COLO829 (cell line): ENCODE measurements at regions not wholly inside any gene's neighbourhood (a gene's known extent, or its start where the extent isn't known, plus 50 kb on each side); places are given as distances from the start of the nearest gene placed in this dataset.

Experiments
- DNase-seq: peaks from one replicate; pipeline ENCODE4 v3.0.0; 2012; ENCODE audit warnings: low spot score

- no peak for DNase-seq
These were observed 411.8 kb downstream of the ZNF536 start for GRCh38 chr19:30783936-30784335.

DNA sequence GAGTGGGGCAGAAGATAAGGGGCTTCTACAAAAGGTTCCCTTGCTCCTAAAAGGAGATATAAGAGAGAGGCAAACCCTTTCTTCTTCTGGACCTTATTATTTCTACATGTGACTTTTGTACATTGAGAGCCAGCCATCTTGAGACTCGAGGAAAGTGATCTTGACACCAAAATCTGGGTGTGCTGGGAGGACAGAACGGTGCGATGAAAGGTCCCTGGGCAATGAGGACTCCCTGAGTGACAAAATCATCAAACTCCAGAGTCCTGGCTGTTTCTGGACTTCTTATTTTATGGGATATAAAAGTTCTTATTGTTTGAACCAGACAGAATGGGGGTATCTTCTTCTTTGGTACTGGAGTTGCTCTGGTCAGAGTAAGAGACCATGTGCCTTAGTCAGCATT, 411.0 kb downstream of the ZNF536 start:
- DNase-seq = no peak

GRCh38 chr19:30781519-30781918, 409.3 kb downstream of the ZNF536 start:
- no peak for DNase-seq

DNA sequence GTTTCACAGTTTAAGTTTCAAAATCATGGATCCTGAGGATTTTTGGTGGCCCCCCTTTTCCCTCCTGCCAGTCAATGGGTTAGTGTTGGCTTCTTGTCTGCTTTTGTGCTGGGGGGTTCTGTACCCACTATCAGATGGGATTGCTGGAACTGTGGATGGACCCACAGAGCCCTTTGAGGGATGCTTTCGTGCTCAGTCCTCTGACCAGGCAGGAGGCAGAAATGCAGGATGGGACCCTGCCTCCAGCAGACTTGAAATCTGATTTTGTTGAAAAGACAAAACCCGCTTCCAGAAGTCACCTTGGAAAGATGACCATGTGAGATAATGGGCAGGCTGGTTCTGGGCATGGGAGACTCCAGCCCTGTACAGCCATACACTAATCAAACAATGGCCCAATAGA, 408.9 kb downstream of the ZNF536 start:
- no peak for DNase-seq

DNA sequence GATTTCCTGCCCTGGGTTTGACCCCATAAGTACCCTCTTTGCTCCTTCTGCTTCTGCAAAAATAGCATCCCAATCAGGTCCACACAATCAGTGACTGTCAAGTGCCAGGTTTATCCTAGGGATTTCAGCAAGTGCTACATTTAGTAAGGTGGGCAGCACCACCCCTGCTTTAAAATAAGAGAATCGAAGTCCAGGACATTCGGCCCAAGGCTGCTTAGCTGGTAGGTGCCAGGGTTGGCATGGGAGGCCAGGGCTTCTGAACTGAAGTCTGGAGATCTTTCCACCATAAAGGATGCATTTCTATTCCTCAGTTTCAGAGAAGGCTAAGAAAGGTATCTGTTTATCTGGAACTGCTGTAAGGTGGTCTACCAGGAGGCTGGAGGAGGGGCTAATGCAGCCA, 408.3 kb downstream of the ZNF536 start:
- DNase-seq = no peak

- DNase-seq = no peak
These were observed 407.8 kb downstream of the ZNF536 start for GRCh38 chr19:30780032-30780431.

GRCh38 chr19:30778961-30779715, 407.0 kb downstream of the ZNF536 start:
- no peak for DNase-seq

DNA sequence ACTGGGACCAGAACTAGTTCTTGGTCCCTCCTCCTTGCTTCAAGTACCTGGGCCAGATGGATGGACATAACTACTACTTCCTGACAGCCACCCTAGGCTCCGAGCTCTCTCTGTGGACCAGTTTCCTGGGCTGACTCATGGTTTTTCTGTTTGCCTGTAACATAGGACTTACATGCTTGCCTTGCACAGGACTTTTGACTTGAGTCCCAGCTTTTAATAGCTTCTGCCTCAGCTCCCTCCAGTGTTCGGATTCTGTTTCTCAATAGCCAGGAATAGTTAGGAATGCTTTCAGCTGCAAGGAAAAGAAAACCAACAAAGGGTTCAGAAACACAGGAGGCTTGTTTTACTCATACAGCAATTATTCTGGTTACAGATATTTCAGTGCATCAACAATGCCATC, 405.9 kb downstream of the ZNF536 start:
- DNase-seq = no peak

- no peak for DNase-seq
These were observed 403.8 kb downstream of the ZNF536 start for GRCh38 chr19:30775956-30776355.

DNA sequence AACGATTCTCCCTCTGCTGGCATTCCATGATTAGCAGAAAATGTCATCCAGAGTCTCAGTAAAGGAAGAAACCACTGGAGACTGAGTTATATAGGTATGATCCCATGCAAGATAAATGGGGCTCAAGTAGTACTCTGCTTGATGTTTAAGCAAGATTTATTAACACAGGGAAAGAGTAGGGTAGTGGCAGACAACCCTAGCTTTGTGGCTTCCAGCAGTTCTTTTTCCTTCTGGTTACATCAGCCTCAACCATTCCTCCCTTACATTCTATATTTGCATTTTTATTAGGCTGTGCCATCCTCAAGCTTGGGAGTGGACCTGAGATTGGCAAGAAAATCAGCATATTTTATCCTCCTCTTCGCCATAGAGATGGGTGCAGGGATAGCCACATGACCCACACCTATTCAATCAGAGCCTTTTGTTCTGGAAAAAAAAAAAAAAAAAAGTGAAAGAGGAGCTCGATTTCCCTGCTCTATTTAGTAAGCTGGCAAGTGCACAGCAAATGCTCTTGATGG, 402.1 kb downstream of the ZNF536 start:
- DNase-seq = no peak

- DNase-seq = no peak
These were observed 390.5 kb downstream of the ZNF536 start for GRCh38 chr19:30762651-30763050.

GRCh38 chr19:30760014-30760413, 387.8 kb downstream of the ZNF536 start:
- DNase-seq = no peak

- no peak for DNase-seq
These were observed 385.8 kb downstream of the ZNF536 start for GRCh38 chr19:30757837-30758617.

GRCh38 chr19:30757104-30757836, 385.1 kb downstream of the ZNF536 start:
- DNase-seq = no peak

DNA sequence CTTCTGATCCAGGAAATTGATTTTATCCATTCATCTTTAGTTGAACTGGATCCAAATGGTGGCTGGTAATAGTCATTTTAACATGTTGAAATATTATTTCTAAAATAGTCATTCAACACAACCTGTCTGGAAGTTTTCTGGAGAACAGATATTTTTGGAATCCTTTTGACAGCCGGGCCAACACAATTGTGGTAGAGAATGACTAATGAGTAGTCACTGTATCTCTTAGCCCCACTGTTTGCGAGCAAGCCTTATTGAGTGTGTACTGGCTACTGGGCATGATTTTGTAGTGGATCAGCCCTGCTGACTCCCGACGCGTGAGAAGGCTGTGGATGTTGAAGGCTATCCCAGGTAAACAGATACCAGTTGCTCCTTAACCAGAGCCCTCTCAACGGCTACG, 383.4 kb downstream of the ZNF536 start:
- DNase-seq = no peak

DNA sequence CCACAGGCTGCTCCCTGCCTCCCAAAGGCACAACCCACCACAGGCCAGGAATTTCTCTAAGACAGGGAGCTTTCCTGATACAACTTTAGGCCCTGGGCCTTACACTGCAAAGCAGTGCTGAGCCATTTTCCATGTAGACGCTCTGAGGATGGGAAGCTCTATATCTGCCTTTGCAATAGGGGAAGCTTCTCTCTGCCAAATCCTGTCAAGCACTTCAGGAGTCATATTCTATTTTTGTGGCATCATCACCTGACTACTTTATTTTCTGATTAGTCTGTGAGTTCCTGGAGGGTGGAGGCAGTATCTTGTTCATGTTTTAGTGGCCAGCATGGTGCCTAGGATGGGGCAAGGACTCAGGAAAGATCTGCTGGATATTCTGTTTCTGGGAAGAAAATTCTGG, 382.0 kb downstream of the ZNF536 start:
- DNase-seq = no peak

DNA sequence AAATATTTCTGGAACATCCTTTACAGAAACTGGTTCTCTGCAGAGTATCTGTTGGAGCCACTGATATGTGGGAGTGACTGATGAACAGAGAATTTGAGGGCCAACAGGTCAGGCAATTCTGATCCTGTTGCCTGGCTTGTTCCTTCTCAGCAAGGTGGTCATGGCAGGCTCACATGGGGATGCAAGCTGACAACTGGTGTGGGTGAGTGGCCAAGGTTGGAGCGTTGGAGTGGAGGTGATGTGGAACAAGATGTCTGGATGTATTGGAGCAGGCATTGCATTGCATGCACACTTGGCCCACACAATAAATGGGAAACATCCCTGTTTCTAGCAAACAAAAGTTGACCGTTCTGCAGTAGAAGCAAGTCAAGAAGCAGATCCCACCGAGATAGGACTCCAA, 380.7 kb downstream of the ZNF536 start:
- DNase-seq = no peak

- no peak for DNase-seq
These were observed 380.0 kb downstream of the ZNF536 start for GRCh38 chr19:30752201-30752600.

DNA sequence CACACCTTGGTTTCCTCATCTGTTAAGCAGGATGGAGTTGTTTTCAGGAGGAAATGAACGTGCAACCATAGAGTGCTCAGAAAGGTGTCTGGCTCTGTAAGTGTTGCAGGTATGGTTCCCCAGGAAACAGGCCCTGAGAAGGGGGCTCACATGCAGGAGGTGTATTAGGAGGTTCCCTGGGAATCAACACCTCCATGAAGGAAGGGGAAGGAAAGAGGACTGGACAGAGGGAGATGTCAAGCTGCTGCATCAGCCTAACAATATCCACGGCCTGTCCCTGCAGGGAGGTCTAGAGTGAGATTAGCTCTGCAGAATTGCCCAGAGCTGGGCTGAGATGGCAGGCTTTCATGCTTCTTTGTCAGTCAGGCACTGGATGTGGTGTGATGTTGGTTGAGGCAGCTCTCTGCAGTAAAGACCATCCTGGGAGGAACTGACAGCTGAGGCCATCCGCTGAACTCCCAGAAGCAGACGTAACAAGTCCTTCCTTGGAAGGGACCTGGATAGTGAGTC, 373.3 kb downstream of the ZNF536 start:
- no peak for DNase-seq

GRCh38 chr19:30744741-30745475, 372.7 kb downstream of the ZNF536 start:
- no peak for DNase-seq

GRCh38 chr19:30743702-30744101, 371.5 kb downstream of the ZNF536 start:
- no peak for DNase-seq

- DNase-seq = no peak
These were observed 370.8 kb downstream of the ZNF536 start for GRCh38 chr19:30743011-30743410.
